ENCODE measurements at regions not wholly inside any gene's neighbourhood (a gene's known extent, or its start where the extent isn't known, plus 50 kb on each side); places are given as distances from the start of the nearest gene placed in this dataset.
A peak's percentile ranks its signal among the peaks of the same experiment; 100 is the strongest.

- Histone ChIP-seq H3K9me3 (ENCODE audit: low read length) (no peaks in the 10 kb centered on the region), H3K4me1 (ENCODE audit: insufficient read depth, low read length) (peaks cover 27% of the 10 kb centered on the region), H3K27me3 (ENCODE audit: insufficient read depth, low read length, poor library complexity, severe bottlenecking) (no peaks in the 10 kb centered on the region), H3K4me3 (ENCODE audit: low read length) (peak overlapping the region; percentile 2), H3K27ac (ENCODE audit: low read depth, low read length) (no peak overlapping the region), H3K36me3 (ENCODE audit: insufficient read depth, low read length) (no peaks in the 10 kb centered on the region)
- H3K36me3 Mint-ChIP-seq = no peaks in the 10 kb centered on the region
- no peaks in the 10 kb centered on the region for H3K9me3 Mint-ChIP-seq
- H3K4me3 Mint-ChIP-seq = peak overlapping the region in 5 of 7 donors; percentile 1 to 59 (median 19)
- CTCF ChIA-PET = interaction anchor here (0.6 kb wide), 1 partner anchor 415 kb away, joined by 3 read pairs; no protein-coding TSS in a partner anchor
- peaks cover 26 to 27% (median 27%) of the 10 kb centered on the region in 3 donors for H3K4me1 Mint-ChIP-seq
- peak overlapping the region in 7 of 8 donors; percentile 2 to 84 (median 31) for H3K27ac Mint-ChIP-seq
- no peak for DNase-seq
- POLR2A ChIA-PET = no interaction called here
- H3K27me3 Mint-ChIP-seq = peaks cover 0 to 2% of the 10 kb centered on the region in 2 donors
Measured at GRCh38 chr4:15234116-15234855, 193.5 kb upstream of the C1QTNF7 start.

- Histone ChIP-seq H3K36me3 (ENCODE audit: insufficient read depth, low read length) (no peaks in the 10 kb centered on the region), H3K4me1 (ENCODE audit: insufficient read depth, low read length) (peaks cover 27% of the 10 kb centered on the region), H3K4me3 (ENCODE audit: low read length) (no peak overlapping the region), H3K27ac (ENCODE audit: low read depth, low read length) (no peak overlapping the region), H3K9me3 (ENCODE audit: low read length) (no peaks in the 10 kb centered on the region), H3K27me3 (ENCODE audit: insufficient read depth, low read length, poor library complexity, severe bottlenecking) (no peaks in the 10 kb centered on the region)
- H3K36me3 Mint-ChIP-seq = no peaks in the 10 kb centered on the region
- no peaks in the 10 kb centered on the region for H3K9me3 Mint-ChIP-seq
- H3K27ac Mint-ChIP-seq = peak overlapping the region in 1 of 8 donors; percentile 4
- peaks cover 26 to 27% (median 27%) of the 10 kb centered on the region in 3 donors for H3K4me1 Mint-ChIP-seq
- DNase-seq = no peak
- POLR2A ChIA-PET = no interaction called here
- H3K4me3 Mint-ChIP-seq = no peak overlapping the region
- no peaks in the 10 kb centered on the region for H3K27me3 Mint-ChIP-seq
- CTCF ChIA-PET = interaction anchor here (0.6 kb wide), 1 partner anchor 415 kb away, joined by 3 read pairs; no protein-coding TSS in a partner anchor
Measured at GRCh38 chr4:15234856-15235126, 193.0 kb upstream of the C1QTNF7 start.

GRCh38 chr4:15235135-15235534 lies 192.7 kb upstream of the C1QTNF7 start:
- peaks cover 26 to 27% (median 27%) of the 10 kb centered on the region in 3 donors for H3K4me1 Mint-ChIP-seq
- no peaks in the 10 kb centered on the region for H3K27me3 Mint-ChIP-seq
- POLR2A ChIA-PET = no interaction called here

GRCh38 chr4:15237648-15238230 lies 190.1 kb upstream of the C1QTNF7 start:
- Mint-ChIP-seq H3K4me3 (no peak overlapping the region), H3K4me1 (peaks cover 17 to 18% (median 18%) of the 10 kb centered on the region in 3 donors), H3K27ac (no peak overlapping the region), H3K27me3 (no peaks in the 10 kb centered on the region), H3K36me3 (no peaks in the 10 kb centered on the region), H3K9me3 (no peaks in the 10 kb centered on the region)
- CTCF ChIA-PET = interaction anchor here (1.0 to 1.8 kb wide), 2 partner anchors 9 to 220 kb away, joined by 3 to 6 read pairs; no protein-coding TSS in a partner anchor
- H3K9me3 ChIP-seq (ENCODE audit: low read length) = no peaks in the 10 kb centered on the region
- no peak for DNase-seq
- H3K36me3 ChIP-seq (ENCODE audit: insufficient read depth, low read length) = no peaks in the 10 kb centered on the region
- POLR2A ChIA-PET = no interaction called here
- H3K27ac ChIP-seq (ENCODE audit: low read depth, low read length) = no peak overlapping the region
- H3K4me3 ChIP-seq (ENCODE audit: low read length) = no peak overlapping the region
- H3K4me1 ChIP-seq (ENCODE audit: insufficient read depth, low read length) = peaks cover 17% of the 10 kb centered on the region
- no peaks in the 10 kb centered on the region for H3K27me3 ChIP-seq (ENCODE audit: insufficient read depth, low read length, poor library complexity, severe bottlenecking)

More at GRCh38 chr4:15235135-15235534, 192.7 kb upstream of the C1QTNF7 start:
- Histone ChIP-seq H3K36me3 (ENCODE audit: insufficient read depth, low read length) (no peaks in the 10 kb centered on the region), H3K4me3 (ENCODE audit: low read length) (no peak overlapping the region), H3K4me1 (ENCODE audit: insufficient read depth, low read length) (peaks cover 27% of the 10 kb centered on the region), H3K27me3 (ENCODE audit: insufficient read depth, low read length, poor library complexity, severe bottlenecking) (no peaks in the 10 kb centered on the region), H3K27ac (ENCODE audit: low read depth, low read length) (no peak overlapping the region), H3K9me3 (ENCODE audit: low read length) (no peaks in the 10 kb centered on the region)
- Mint-ChIP-seq H3K27ac (peak overlapping the region in 1 of 8 donors; percentile 17), H3K9me3 (no peaks in the 10 kb centered on the region), H3K4me3 (no peak overlapping the region), H3K36me3 (no peaks in the 10 kb centered on the region)
- DNase-seq = no peak
- CTCF ChIA-PET = interaction anchor here (0.6 kb wide), 1 partner anchor 414 kb away, joined by 3 read pairs; no protein-coding TSS in a partner anchor

- Histone ChIP-seq H3K27ac (ENCODE audit: low read depth, low read length) (no peak overlapping the region), H3K4me1 (ENCODE audit: insufficient read depth, low read length) (peaks cover 7% of the 10 kb centered on the region), H3K9me3 (ENCODE audit: low read length) (no peaks in the 10 kb centered on the region), H3K36me3 (ENCODE audit: insufficient read depth, low read length) (no peaks in the 10 kb centered on the region), H3K27me3 (ENCODE audit: insufficient read depth, low read length, poor library complexity, severe bottlenecking) (no peaks in the 10 kb centered on the region), H3K4me3 (ENCODE audit: low read length) (no peak overlapping the region)
- Mint-ChIP-seq H3K4me3 (no peak overlapping the region), H3K4me1 (peaks cover 7 to 8% (median 8%) of the 10 kb centered on the region in 3 donors), H3K27ac (no peak overlapping the region), H3K27me3 (no peaks in the 10 kb centered on the region), H3K36me3 (no peaks in the 10 kb centered on the region), H3K9me3 (no peaks in the 10 kb centered on the region)
- ChIA-PET POLR2A (no interaction called here), CTCF (interaction anchor here (1.0 to 1.8 kb wide), 2 partner anchors 10 to 219 kb away, joined by 3 to 6 read pairs; no protein-coding TSS in a partner anchor)
- DNase-seq = peak in 1 of 5 donors; percentile 19
Measured at GRCh38 chr4:15238720-15239119, 189.1 kb upstream of the C1QTNF7 start.

GRCh38 chr4:15239866-15240265 lies 188.0 kb upstream of the C1QTNF7 start:
- CTCF ChIA-PET = no interaction called here
- H3K36me3 Mint-ChIP-seq = no peaks in the 10 kb centered on the region
- H3K4me3 Mint-ChIP-seq = no peak overlapping the region
- H3K4me3 ChIP-seq (ENCODE audit: low read length) = no peak overlapping the region
- H3K27me3 ChIP-seq (ENCODE audit: insufficient read depth, low read length, poor library complexity, severe bottlenecking) = no peaks in the 10 kb centered on the region
- H3K27ac ChIP-seq (ENCODE audit: low read depth, low read length) = no peak overlapping the region
- no peaks in the 10 kb centered on the region for H3K27me3 Mint-ChIP-seq
- no peaks in the 10 kb centered on the region for H3K9me3 Mint-ChIP-seq
- no peaks in the 10 kb centered on the region for H3K36me3 ChIP-seq (ENCODE audit: insufficient read depth, low read length)
- H3K27ac Mint-ChIP-seq = no peak overlapping the region
- no peaks in the 10 kb centered on the region for H3K9me3 ChIP-seq (ENCODE audit: low read length)
- no peaks in the 10 kb centered on the region for H3K4me1 Mint-ChIP-seq
- POLR2A ChIA-PET = no interaction called here
- H3K4me1 ChIP-seq (ENCODE audit: insufficient read depth, low read length) = no peaks in the 10 kb centered on the region
- DNase-seq = no peak

- Mint-ChIP-seq H3K27me3 (no peaks in the 10 kb centered on the region), H3K4me1 (no peaks in the 10 kb centered on the region), H3K4me3 (no peak overlapping the region), H3K9me3 (no peaks in the 10 kb centered on the region), H3K36me3 (no peaks in the 10 kb centered on the region), H3K27ac (no peak overlapping the region)
- Histone ChIP-seq H3K4me1 (ENCODE audit: insufficient read depth, low read length) (no peaks in the 10 kb centered on the region), H3K9me3 (ENCODE audit: low read length) (no peaks in the 10 kb centered on the region), H3K36me3 (ENCODE audit: insufficient read depth, low read length) (no peaks in the 10 kb centered on the region), H3K4me3 (ENCODE audit: low read length) (no peak overlapping the region), H3K27ac (ENCODE audit: low read depth, low read length) (no peak overlapping the region), H3K27me3 (ENCODE audit: insufficient read depth, low read length, poor library complexity, severe bottlenecking) (no peaks in the 10 kb centered on the region)
- ChIA-PET CTCF (no interaction called here), POLR2A (no interaction called here)
- DNase-seq = no peak
Measured at GRCh38 chr4:15240764-15241163, 187.1 kb upstream of the C1QTNF7 start.

GRCh38 chr4:15242021-15242420 lies 185.8 kb upstream of the C1QTNF7 start:
- H3K4me3 ChIP-seq (ENCODE audit: low read length) = no peak overlapping the region
- no peaks in the 10 kb centered on the region for H3K9me3 Mint-ChIP-seq
- DNase-seq = no peak
- no peaks in the 10 kb centered on the region for H3K36me3 ChIP-seq (ENCODE audit: insufficient read depth, low read length)
- no peaks in the 10 kb centered on the region for H3K4me1 ChIP-seq (ENCODE audit: insufficient read depth, low read length)
- no peak overlapping the region for H3K4me3 Mint-ChIP-seq
- H3K27me3 ChIP-seq (ENCODE audit: insufficient read depth, low read length, poor library complexity, severe bottlenecking) = no peaks in the 10 kb centered on the region
- H3K4me1 Mint-ChIP-seq = no peaks in the 10 kb centered on the region
- CTCF ChIA-PET = no interaction called here
- no peak overlapping the region for H3K27ac Mint-ChIP-seq
- H3K36me3 Mint-ChIP-seq = no peaks in the 10 kb centered on the region
- H3K9me3 ChIP-seq (ENCODE audit: low read length) = no peaks in the 10 kb centered on the region
- H3K27me3 Mint-ChIP-seq = no peaks in the 10 kb centered on the region
- POLR2A ChIA-PET = no interaction called here
- H3K27ac ChIP-seq (ENCODE audit: low read depth, low read length) = no peak overlapping the region

All from CD8-positive, alpha-beta memory T cell (primary cell).